Neural cell (in vitro differentiated cells): ENCODE measurements at regions not wholly inside any gene's neighbourhood (a gene's known extent, or its start where the extent isn't known, plus 50 kb on each side); places are given as distances from the start of the nearest gene placed in this dataset.

Source experiments
- CTCF ChIP-seq: fragments of 450-650 bp; IDR thresholded peaks from 2 replicates; pipeline ENCODE4 v1.5.1; 2014; ENCODE audit warnings: antibody characterized with exemption, mild to moderate bottlenecking, moderate library complexity; ENCODE audit not compliant: poor library complexity, severe bottlenecking
- EP300 ChIP-seq: fragments of 450-650 bp; conservative IDR thresholded peaks from 2 replicates; pipeline ENCODE4 v1.6.1; 2014; ENCODE audit warnings: antibody characterized with exemption, mild to moderate bottlenecking, moderate library complexity; ENCODE audit not compliant: poor library complexity, severe bottlenecking
- EZH2 ChIP-seq: fragments of 200-600, 300-800 bp; shearing (Covaris generic), sonication (generic); IDR thresholded peaks from 2 replicates; pipeline ENCODE4 v1.6.1; 2014; ENCODE audit warnings: antibody characterized with exemption, low read length, borderline replicate concordance, mild to moderate bottlenecking; ENCODE audit not compliant: insufficient read depth, poor library complexity, severe bottlenecking
- POLR2AphosphoS5 ChIP-seq: IDR thresholded peaks from 2 replicates; pipeline ENCODE4 v1.6.1; 2012
- RAD21 ChIP-seq: fragments of 450-650 bp; conservative IDR thresholded peaks from 2 replicates; pipeline ENCODE4 v1.6.1; 2014; ENCODE audit warnings: antibody characterized with exemption, mild to moderate bottlenecking, moderate library complexity
- REST ChIP-seq: IDR thresholded peaks from 2 replicates; pipeline ENCODE4 v1.6.1; 2012; ENCODE audit warnings: borderline replicate concordance

- TF ChIP-seq EP300, result no peak
- TF ChIP-seq CTCF, result no peak
- no peak for TF ChIP-seq REST
- TF ChIP-seq POLR2AphosphoS5, result no peak
- TF ChIP-seq EZH2, result no peak
- no peak for TF ChIP-seq RAD21
Observed at GRCh38 chr13:99808786-99809185, 162.8 kb downstream of the ZIC5 start.
